Prostate gland (tissue), 2 donors: ENCODE measurements at regions not wholly inside any gene's neighbourhood (a gene's known extent, or its start where the extent isn't known, plus 50 kb on each side); places are given as distances from the start of the nearest gene placed in this dataset.

Experiments used
- CTCF ChIP-seq, 4 experiments: fragments of 200-600 bp in 2 of 4; fragments of 450-650 bp in 2 of 4; sonication (generic) in 2 of 4; IDR thresholded peaks; 1 replicate in 3 of 4; 2 replicates in 1 of 4; pipeline ENCODE4 v1.5.1; 2016 to 2019; ENCODE audit warnings: antibody characterized with exemption in 4 of 4, mild to moderate bottlenecking in 2 of 4, moderate library complexity in 2 of 4
- POLR2A ChIP-seq: fragments of 450-650 bp; IDR thresholded peaks from one replicate; pipeline ENCODE4 v1.6.1; 2016; ENCODE audit warnings: antibody characterized with exemption, mild to moderate bottlenecking
- POLR2AphosphoS5 ChIP-seq: sonication (generic); formaldehyde crosslinking; IDR thresholded peaks from one replicate; pipeline ENCODE4 v1.6.1; 2017; ENCODE audit warnings: antibody characterized with exemption

- TF ChIP-seq POLR2AphosphoS5 (no peak), CTCF (IDR thresholded peaks at IDR 0.05) (no peak), POLR2A (no peak)
Observed at GRCh38 chrX:67328476-67328875, 215.3 kb upstream of the AR start.
